GM18861 (cell line): ENCODE measurements at regions not wholly inside any gene's neighbourhood (a gene's known extent, or its start where the extent isn't known, plus 50 kb on each side); places are given as distances from the start of the nearest gene placed in this dataset.
A peak's percentile ranks its signal among the peaks of the same experiment; 100 is the strongest.
"Not testable (repeated sequence)": the region's sequence is repeated elsewhere in the genome, so short reads cannot be mapped to it uniquely, and the experiment has no call there.

Experiments used
- ATAC-seq: cut with Tn5 transposase; IDR thresholded peaks from one replicate; pipeline ENCODE4 v1.9.1; 2021; ENCODE audit not compliant: unreplicated experiment

- ATAC-seq = no peak
Measured at GRCh38 chr1:194068446-194069167, 882.2 kb upstream of the B3GALT2 start.

GRCh38 chr1:194067772-194068171 is 881.4 kb upstream of the B3GALT2 start:
- ATAC-seq = no peak

- no peak for ATAC-seq
Measured at GRCh38 chr1:194062962-194063361, 876.5 kb upstream of the B3GALT2 start.

DNA sequence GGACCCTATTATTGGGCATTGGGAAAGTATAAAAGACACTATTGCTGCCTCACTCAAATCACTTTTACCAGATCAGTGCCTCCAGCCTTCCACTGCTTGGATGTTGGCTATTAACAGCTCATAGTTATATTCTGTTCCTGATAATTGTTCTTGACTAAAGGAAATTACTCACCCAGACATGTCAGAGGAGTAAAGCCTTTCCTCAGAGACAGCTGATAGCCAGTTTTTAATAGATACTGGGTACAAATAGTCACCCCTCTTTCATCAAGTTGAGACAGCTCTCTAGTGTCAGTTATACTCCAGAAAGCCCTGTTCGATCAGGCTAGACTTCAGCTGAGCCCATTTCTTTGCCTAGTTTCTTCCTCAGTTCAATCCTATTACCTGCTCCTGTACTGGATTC is 876.1 kb upstream of the B3GALT2 start:
- no peak for ATAC-seq

GRCh38 chr1:194060481-194060880 is 874.1 kb upstream of the B3GALT2 start:
- ATAC-seq = no peak

DNA sequence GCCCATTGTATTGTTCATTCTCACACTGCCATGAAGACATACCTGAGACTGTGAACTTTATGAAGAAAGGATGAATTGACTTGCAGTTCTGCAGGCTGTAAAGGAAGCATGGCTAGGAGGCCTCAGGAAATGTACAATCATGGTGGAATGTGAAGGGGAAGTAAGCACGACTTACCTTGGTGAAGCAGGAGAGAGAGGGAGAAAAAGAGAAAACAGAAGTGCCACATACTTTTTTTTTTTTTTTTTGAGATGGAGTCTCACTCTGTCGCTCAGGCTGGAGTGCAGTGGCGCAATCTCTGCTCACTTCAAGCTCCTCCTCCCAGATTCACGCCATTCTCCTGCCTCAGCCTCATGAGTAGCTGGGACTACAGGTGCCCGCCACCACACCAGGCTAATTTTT is 871.9 kb upstream of the B3GALT2 start:
- ATAC-seq = not testable (repeated sequence)

DNA sequence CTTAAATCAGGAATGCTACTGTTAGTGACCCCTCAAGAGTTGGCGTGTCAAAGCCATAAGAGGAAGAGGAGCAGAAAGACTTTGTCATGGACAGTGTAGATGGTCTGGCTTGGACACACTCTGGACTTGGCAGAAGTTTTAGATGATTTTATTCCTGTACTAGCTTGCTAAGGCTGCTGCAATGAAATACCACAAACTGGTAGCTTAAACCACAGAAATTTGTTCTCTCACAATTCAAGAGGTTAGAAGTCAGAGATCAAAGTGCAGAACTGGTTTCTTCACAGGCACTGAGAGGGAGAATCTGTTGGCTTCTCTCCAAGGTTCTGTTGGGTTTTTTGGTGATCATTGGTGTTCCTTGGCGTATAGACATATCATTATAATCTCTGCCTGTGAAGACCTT is 869.8 kb upstream of the B3GALT2 start:
- ATAC-seq = no peak

DNA sequence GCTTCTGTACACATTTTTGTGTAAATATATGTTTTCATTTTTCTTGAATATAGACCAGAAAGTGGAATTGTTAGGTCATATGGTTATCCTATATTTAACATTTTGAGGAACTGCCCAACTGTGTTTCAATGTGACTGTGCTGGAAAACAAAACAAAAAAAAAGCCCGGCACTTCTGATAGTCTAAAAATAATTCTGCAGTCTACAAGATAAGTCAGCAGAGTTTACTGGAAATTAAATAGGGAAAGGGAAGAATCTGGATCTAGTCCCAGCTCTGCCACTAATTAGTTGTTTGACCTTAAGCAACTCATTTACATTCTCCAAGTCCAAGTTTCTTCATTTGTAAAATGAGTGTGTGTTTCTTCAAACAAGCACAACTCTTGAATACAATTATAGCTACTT is 869.1 kb upstream of the B3GALT2 start:
- ATAC-seq = no peak

- ATAC-seq = peak; percentile 60
Measured at GRCh38 chr1:194052514-194053338, 866.3 kb upstream of the B3GALT2 start.

- ATAC-seq = no peak
Measured at GRCh38 chr1:194047921-194048320, 861.5 kb upstream of the B3GALT2 start.

GRCh38 chr1:194047206-194047605 is 860.8 kb upstream of the B3GALT2 start:
- ATAC-seq = no peak

GRCh38 chr1:194045416-194045815 is 859.0 kb upstream of the B3GALT2 start:
- ATAC-seq = no peak

DNA sequence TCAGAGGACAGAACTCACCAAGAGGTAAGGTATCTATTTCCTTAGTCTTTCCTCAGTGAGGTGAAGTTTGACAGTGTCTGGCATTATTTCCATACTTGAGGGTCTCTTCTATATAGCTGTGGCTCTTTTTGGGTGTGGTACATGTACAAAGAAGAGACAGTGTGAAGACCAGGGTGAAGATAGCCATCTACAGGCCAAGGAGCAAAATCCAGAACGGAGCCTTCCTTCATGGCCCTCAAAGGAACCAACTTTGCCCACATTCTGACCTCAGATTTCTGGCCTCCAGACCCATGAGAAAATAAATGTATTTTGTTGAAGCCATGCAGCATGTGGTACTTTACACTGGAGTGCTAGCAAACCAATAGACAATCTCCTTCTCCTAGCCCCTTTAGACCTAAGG is 858.5 kb upstream of the B3GALT2 start:
- ATAC-seq = no peak

DNA sequence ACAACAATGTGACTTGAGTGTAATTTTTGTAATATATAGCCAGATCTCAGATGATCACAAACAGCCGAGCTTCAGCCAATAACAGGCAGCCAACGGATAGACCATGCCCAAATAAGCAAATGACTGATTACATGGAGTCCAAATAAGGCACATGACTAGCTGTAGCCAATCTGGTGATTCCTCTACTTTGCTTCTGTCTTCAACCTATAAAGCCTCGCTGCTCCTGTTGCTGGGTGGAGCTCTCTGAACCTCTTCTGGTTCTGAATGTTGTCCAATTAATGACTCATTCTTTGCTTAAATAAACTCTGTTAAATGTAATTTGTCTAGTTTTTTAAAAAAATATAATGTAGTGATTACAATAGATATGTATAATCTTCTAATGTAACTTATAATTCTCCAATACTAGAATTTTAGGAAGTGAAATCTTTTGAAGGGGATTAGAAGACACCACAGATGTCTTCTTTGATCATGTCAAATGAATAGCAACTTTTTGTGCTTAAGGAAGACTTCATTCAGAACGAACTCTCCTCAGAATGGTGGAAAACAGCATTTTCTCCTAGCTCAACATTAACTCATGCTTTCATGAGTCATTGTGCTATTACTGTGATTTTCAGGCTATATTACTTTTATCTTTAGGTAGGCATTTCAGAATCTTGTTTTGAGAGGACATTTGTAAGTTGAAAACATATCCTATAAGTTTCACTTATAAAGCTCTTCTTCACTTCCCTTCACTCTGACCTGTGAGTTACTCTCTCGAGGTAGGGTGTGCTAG is 857.8 kb upstream of the B3GALT2 start:
- ATAC-seq = no peak

- ATAC-seq = no peak
Measured at GRCh38 chr1:194042736-194043135, 856.3 kb upstream of the B3GALT2 start.

GRCh38 chr1:194040496-194040895 is 854.1 kb upstream of the B3GALT2 start:
- no peak for ATAC-seq

DNA sequence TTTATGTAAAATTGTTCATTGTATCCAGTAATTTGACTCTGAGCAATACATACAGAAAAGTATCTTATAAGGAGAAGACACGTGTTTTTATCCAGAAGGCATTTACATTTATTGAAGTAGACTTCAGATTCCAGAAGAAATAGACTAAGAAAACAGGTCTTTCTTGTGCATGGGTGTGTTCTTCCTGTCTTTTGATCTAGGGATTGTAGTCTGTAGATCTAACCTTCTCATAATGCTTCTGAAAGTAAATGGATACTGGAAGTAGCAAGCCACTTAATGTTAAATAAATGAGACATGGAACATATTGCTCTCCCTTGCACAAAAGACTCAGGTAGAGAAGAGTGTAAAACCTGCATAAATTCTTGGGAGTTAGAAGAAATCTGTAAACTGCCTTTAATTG is 853.2 kb upstream of the B3GALT2 start:
- no peak for ATAC-seq

- ATAC-seq = no peak
Measured at GRCh38 chr1:194033646-194034045, 847.2 kb upstream of the B3GALT2 start.

GRCh38 chr1:194028002-194028401 is 841.6 kb upstream of the B3GALT2 start:
- ATAC-seq = no peak

GRCh38 chr1:194026422-194026821 is 840.0 kb upstream of the B3GALT2 start:
- ATAC-seq = no peak

DNA sequence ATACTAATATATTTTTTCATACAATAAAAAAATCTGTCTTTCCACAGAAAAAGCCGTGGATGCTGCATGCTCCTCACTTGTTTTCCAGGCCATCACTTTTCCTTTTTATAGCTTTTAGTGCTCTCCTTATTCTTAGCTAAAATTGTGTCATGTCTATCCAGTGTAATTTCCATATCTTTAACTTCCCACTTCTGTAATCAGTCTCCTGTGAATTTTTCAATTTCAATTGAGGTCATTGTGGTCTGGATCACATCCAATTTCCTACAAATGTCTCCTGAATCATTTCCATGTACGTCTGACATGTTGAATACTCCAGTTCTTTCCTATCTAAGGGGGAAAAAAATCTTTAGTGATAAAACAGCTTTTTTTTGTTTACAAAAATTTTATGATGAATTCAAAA is 838.2 kb upstream of the B3GALT2 start:
- no peak for ATAC-seq

- ATAC-seq = no peak
Measured at GRCh38 chr1:194014014-194014413, 827.6 kb upstream of the B3GALT2 start.
